ENCODE measurements at regions not wholly inside any gene's neighbourhood (a gene's known extent, or its start where the extent isn't known, plus 50 kb on each side); places are given as distances from the start of the nearest gene placed in this dataset.

DNA sequence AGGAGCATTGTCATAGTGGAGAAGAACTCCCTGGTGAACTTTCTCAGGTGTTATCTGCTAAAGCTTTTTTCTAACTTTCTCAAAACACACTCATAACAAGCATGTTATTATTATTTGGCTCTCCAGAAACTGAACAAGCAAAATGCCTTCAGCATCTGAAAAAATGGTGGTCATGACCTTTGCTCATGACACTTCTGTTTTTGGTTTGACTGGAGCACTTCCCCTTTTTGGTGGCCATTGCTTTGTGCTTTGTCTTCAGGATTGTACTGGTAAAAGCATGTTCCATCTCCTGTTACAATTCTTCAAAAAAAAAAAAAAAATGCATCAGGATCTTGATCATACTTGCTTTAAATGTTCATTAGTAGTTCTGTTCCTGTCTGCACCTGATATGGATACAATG lies 1241.6 kb upstream of the USP15 start:
- Histone ChIP-seq H4K20me1 (ENCODE audit: insufficient read depth) (no peaks in the 10 kb centered on the region), H3K27ac (no peak overlapping the region), H3K4me1 (replicated peaks; ENCODE audit: insufficient read depth) (no peaks in the 10 kb centered on the region), H3K79me2 (ENCODE audit: low read depth) (no peaks in the 10 kb centered on the region), H3K36me3 (ENCODE audit: low read depth) (no peaks in the 10 kb centered on the region), H3K9me3 (ENCODE audit: insufficient read depth, low read depth) (no peaks in the 10 kb centered on the region), H3F3A (ENCODE audit: insufficient read depth, low read depth) (peaks cover 6% of the 10 kb centered on the region; the same call in 1 of the 2 replicates), H3K9me2 (ENCODE audit: insufficient read depth) (no peaks in the 10 kb centered on the region), H3K27me3 (ENCODE audit: insufficient read depth, low read depth) (no peaks in the 10 kb centered on the region), H2AFZ (no peak overlapping the region), H3K4me3 (no peak overlapping the region), H3K4me2 (no peak overlapping the region)
- intact Hi-C loops (cut with micrococcal nuclease; ENCODE audit: unreplicated experiment) = no loop called here
- POLR2A ChIA-PET (ENCODE audit: unreplicated experiment) = no interaction called here
- no TSS peak for BruUV-seq (replicated peaks)
- no peak for DNase-seq
- CTCF ChIA-PET = no interaction called here
- TF ChIP-seq CTCF (conservative IDR thresholded peaks at IDR 0.05) = no peak
- no peak for TF ChIP-seq EZH2 (IDR thresholded peaks at IDR 0.05; ENCODE audit: low read depth)

- no peaks in the 10 kb centered on the region for H3K27me3 ChIP-seq (ENCODE audit: insufficient read depth, low read depth)
- no peak overlapping the region for H3K4me2 ChIP-seq
- H3K9me3 ChIP-seq (ENCODE audit: insufficient read depth, low read depth) = no peaks in the 10 kb centered on the region
- H3K9me2 ChIP-seq (ENCODE audit: insufficient read depth) = peaks cover 3% of the 10 kb centered on the region; the same call in 1 of the 2 replicates
- TF ChIP-seq CTCF (conservative IDR thresholded peaks at IDR 0.05) (no peak), EZH2 (IDR thresholded peaks at IDR 0.05; ENCODE audit: low read depth) (no peak)
- CTCF ChIA-PET = no interaction called here
- DNase-seq = no peak
- H4K20me1 ChIP-seq (ENCODE audit: insufficient read depth) = no peaks in the 10 kb centered on the region
- no peaks in the 10 kb centered on the region for H3K79me2 ChIP-seq (ENCODE audit: low read depth)
- intact Hi-C loops (cut with micrococcal nuclease; ENCODE audit: unreplicated experiment) = no loop called here
- POLR2A ChIA-PET (ENCODE audit: unreplicated experiment) = no interaction called here
- peaks cover 6% of the 10 kb centered on the region; the same call in 1 of the 2 replicates for H3F3A ChIP-seq (ENCODE audit: insufficient read depth, low read depth)
- no peak overlapping the region for H3K4me3 ChIP-seq
- H3K4me1 ChIP-seq (replicated peaks; ENCODE audit: insufficient read depth) = no peaks in the 10 kb centered on the region
- no peak overlapping the region for H3K27ac ChIP-seq
- no peaks in the 10 kb centered on the region for H3K36me3 ChIP-seq (ENCODE audit: low read depth)
- H2AFZ ChIP-seq = no peak overlapping the region
- no TSS peak for BruUV-seq (replicated peaks)
Measured at GRCh38 chr12:61023231-61023630, 1237.0 kb upstream of the USP15 start.

GRCh38 chr12:61029516-61029915 lies 1230.7 kb upstream of the USP15 start:
- no peak for TF ChIP-seq CTCF (conservative IDR thresholded peaks at IDR 0.05)
- no peak for TF ChIP-seq EZH2 (IDR thresholded peaks at IDR 0.05; ENCODE audit: low read depth)
- H3K9me2 ChIP-seq (ENCODE audit: insufficient read depth) = peaks cover 3% of the 10 kb centered on the region
- no peaks in the 10 kb centered on the region for H3F3A ChIP-seq (ENCODE audit: insufficient read depth, low read depth)
- no peaks in the 10 kb centered on the region for H4K20me1 ChIP-seq (ENCODE audit: insufficient read depth)
- POLR2A ChIA-PET (ENCODE audit: unreplicated experiment) = no interaction called here
- H3K36me3 ChIP-seq (ENCODE audit: low read depth) = no peaks in the 10 kb centered on the region
- no peaks in the 10 kb centered on the region for H3K9me3 ChIP-seq (ENCODE audit: insufficient read depth, low read depth)
- no peaks in the 10 kb centered on the region for H3K27me3 ChIP-seq (ENCODE audit: insufficient read depth, low read depth)
- intact Hi-C loops (cut with micrococcal nuclease; ENCODE audit: unreplicated experiment) = no loop called here
- H3K4me2 ChIP-seq = no peak overlapping the region
- no TSS peak for BruUV-seq (replicated peaks)
- DNase-seq = no peak
- H3K4me1 ChIP-seq (replicated peaks; ENCODE audit: insufficient read depth) = no peaks in the 10 kb centered on the region
- H3K79me2 ChIP-seq (ENCODE audit: low read depth) = no peaks in the 10 kb centered on the region
- H3K27ac ChIP-seq = no peak overlapping the region
- no peak overlapping the region for H3K4me3 ChIP-seq
- CTCF ChIA-PET = no interaction called here
- H2AFZ ChIP-seq = no peak overlapping the region
